ENCODE measurements at regions not wholly inside any gene's neighbourhood (a gene's known extent, or its start where the extent isn't known, plus 50 kb on each side); places are given as distances from the start of the nearest gene placed in this dataset.

DNA sequence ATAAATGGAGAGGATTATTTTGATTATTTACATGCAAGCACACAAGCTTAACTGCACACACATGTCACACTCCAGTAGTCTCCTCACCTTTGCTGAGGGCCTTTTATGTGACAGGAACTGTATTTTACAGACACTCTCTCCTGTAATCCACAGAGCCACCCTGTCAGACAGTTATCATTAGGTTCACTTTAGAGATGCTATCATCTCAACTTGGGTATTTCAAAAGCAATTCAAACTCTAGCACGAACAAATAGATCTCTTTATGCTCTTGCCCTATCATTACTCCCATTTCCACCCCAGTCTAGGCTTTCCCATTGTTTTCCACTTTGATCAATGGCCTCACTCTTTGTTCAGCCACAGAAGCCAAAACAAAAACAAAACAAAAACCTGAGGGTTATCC, 281.2 kb upstream of the EPHA4 start:
- no peak for ATAC-seq (ENCODE audit: low FRiP score)
- TF ChIP-seq, protein P1, sequence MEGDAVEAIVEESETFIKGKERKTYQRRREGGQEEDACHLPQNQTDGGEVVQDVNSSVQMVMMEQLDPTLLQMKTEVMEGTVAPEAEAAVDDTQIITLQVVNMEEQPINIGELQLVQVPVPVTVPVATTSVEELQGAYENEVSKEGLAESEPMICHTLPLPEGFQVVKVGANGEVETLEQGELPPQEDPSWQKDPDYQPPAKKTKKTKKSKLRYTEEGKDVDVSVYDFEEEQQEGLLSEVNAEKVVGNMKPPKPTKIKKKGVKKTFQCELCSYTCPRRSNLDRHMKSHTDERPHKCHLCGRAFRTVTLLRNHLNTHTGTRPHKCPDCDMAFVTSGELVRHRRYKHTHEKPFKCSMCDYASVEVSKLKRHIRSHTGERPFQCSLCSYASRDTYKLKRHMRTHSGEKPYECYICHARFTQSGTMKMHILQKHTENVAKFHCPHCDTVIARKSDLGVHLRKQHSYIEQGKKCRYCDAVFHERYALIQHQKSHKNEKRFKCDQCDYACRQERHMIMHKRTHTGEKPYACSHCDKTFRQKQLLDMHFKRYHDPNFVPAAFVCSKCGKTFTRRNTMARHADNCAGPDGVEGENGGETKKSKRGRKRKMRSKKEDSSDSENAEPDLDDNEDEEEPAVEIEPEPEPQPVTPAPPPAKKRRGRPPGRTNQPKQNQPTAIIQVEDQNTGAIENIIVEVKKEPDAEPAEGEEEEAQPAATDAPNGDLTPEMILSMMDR (IDR thresholded peaks at IDR 0.05) = no peak
- no peak for DNase-seq (ENCODE audit: low spot score)

DNA sequence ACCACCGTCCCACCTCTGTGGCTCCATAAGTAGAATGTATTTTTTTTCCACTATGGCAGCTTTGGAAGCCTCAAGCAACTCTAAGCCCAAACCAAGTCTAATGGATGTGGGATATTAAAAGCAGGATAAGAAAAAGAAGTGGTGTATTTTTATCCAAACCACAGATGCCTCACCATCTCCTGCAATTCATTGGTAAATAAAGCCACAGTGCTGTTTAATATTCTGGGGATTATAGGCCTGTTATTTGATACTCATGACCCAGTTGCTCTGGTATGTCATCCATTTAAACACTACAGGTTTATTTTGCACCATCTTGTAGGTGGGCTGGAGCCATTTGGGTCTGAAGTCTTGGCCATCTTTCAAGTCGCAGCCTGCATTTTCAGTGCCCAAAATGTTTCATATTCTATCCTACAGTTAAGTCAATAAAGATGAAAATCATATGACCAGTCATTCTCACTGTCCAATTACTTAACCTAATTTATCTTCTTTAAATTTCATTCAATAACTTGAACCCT, 279.5 kb upstream of the EPHA4 start:
- DNase-seq (ENCODE audit: low spot score) (no peak), ATAC-seq (ENCODE audit: low FRiP score) (no peak)
- TF ChIP-seq, protein P1 (IDR thresholded peaks at IDR 0.05) = no peak

DNA sequence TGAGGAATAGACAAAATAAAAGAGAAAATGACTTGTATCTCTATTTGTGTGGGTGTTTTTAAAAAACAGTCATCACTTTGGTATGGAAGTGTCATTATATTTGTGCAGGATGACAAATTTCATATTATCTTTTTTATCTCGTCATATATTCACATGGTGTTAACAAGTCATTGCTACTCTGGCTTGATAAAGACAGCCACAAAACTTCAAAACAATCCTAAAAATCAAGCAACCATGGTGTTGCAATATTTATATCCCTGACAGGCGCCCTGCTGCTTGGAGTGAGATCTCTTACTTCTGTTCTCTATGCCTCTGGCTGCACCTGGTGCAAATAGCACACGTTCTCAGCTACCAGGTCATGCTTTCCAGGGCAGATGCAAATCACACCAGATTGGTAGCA, 278.0 kb upstream of the EPHA4 start:
- ATAC-seq (ENCODE audit: low FRiP score) (no peak), DNase-seq (ENCODE audit: low spot score) (no peak)
- TF ChIP-seq, protein P1 (IDR thresholded peaks at IDR 0.05) = no peak

DNA sequence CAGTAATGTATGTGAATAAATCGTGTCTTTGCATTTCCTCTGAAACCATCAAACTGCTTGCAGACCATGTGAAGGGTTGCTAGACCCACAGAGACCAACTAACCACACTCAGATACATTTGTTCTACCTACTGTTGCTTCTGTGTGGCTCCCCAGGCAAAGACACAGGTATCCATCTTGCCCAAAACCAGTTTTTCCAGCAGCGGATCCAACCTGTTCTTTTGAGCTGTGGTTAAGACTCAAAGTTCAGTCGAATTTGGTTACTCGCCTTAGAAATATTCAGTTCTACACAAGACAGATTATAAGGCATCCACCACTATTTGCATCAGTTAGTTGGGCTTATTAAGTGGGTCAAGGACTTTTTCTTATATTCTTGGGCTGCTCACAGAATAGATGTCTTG, 276.2 kb upstream of the EPHA4 start:
- no peak for DNase-seq (ENCODE audit: low spot score)
- ATAC-seq (ENCODE audit: low FRiP score) = no peak

DNA sequence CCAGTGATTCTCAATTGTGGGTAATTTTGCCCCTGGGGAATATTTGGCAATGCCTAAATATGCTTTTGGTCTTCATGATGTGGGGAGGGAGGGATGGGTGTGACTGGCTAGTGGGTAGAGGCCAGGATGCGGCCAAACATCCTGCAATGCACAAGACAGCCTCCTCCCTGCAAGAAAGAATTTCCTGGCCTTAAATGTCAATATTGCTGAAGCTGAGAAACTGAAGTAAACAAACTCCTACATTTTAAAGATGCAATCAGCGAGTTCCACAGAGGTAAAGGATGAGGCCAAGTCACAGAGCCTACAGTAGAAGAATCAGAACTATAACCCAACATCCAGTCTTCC, 272.9 kb upstream of the EPHA4 start:
- TF ChIP-seq, protein P1 (IDR thresholded peaks at IDR 0.05) = no peak
- DNase-seq (ENCODE audit: low spot score) (no peak), ATAC-seq (ENCODE audit: low FRiP score) (no peak)

More for the DNA sequence above, 276.2 kb upstream of the EPHA4 start:
- TF ChIP-seq, protein P1 (IDR thresholded peaks at IDR 0.05) = no peak

DNA sequence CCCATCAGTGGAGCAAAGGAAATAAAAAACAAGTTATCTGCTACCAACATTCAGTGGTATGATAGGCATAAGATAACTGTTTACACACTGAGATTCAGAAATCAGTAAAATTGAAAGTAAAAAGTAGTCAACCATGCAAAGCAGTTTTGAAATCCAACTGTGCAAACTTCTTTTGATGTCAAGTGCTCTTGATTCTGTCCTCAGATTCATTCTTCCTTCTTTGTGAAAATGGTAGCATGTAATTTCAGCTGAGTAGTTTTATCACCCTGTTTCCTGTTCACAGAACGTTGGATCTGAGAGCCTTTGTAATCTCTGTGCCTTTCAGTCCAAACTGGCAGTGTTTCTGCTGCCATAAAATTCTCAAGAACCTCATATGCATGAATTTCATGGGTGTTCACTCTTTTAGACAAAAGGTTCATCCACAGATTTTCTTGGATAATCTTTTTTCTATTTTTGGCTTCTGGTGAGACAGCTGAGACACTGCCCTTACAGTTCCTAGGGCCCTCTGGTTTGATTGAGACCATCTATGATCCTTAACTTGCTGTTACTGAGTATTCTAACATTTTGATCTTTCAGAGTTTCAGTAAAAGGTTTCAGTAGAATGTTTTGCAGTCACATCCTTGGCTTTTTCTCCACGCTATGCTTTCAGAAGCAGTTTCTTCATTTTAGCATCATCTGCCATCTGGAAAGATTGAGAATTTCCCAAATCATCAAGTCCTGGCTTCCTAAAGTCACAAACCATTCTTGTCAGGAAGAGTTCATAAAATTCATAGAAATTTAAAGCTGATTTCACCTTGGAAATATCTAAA, 272.3 kb upstream of the EPHA4 start:
- no peak for DNase-seq (ENCODE audit: low spot score)
- ATAC-seq (ENCODE audit: low FRiP score) = no peak

More for the DNA sequence above, 272.3 kb upstream of the EPHA4 start:
- TF ChIP-seq, protein P1 (IDR thresholded peaks at IDR 0.05) = no peak

All from omental fat pad (tissue), 3 donors.